ENCODE measurements at regions not wholly inside any gene's neighbourhood (a gene's known extent, or its start where the extent isn't known, plus 50 kb on each side); places are given as distances from the start of the nearest gene placed in this dataset.

GRCh38 chr1:76690766-76691165 lies 176.5 kb upstream of the ST6GALNAC5 start:
- WGBS (ENCODE audit: low lambda C conversion rate), result 1% methylated on average over 3 of the region's 3 CpGs
- intact Hi-C loops (cut with micrococcal nuclease; ENCODE audit: unreplicated experiment), result no loop called here
- peaks cover 45% of the 10 kb centered on the region for H3K9me3 ChIP-seq (ENCODE audit: low read length)
- H3K27me3 ChIP-seq (ENCODE audit: control insufficient read depth in 1 of 2, insufficient read depth in 2 of 2, low read length in 2 of 2), result no peaks in the 10 kb centered on the region
- H3K4me2 ChIP-seq (ENCODE audit: low read depth, low read length), result no peak overlapping the region
- FAIRE-seq, result no peak
- in situ Hi-C loops (cut with HindIII; ENCODE audit: extremely low pct_ligation_motif_present, low pct_unique_long_range_greater_than_20kb), result no loop called here
- no peaks in the 10 kb centered on the region for H4K20me1 ChIP-seq (ENCODE audit: insufficient read depth, low read length)
- no TSS peak for BruUV-seq (replicated peaks)
- H3K4me1 ChIP-seq (ENCODE audit: insufficient read depth, low read length), result no peaks in the 10 kb centered on the region
- CTCF ChIA-PET (ENCODE audit: low intra/inter-chr PET ratio, low total read pairs), result no interaction called here
- H3K4me3 ChIP-seq (replicated peaks in 1 of 3; ENCODE audit: insufficient read depth in 1 of 3, low read depth in 2 of 3, low read length in 3 of 3), result no peak overlapping the region
- DNase-seq (ENCODE audit: low spot score), result no peak
- H2AFZ ChIP-seq (ENCODE audit: low read length), result no peak overlapping the region
- no peaks in the 10 kb centered on the region for H3K79me2 ChIP-seq (ENCODE audit: insufficient read depth, low read length)
- no peak overlapping the region for H3K27ac ChIP-seq (ENCODE audit: extremely low read length, insufficient read depth, low read length)
- no peaks in the 10 kb centered on the region for H3K36me3 ChIP-seq (replicated peaks in 1 of 2; ENCODE audit: control insufficient read depth in 1 of 2, insufficient read depth in 2 of 2, low read length in 2 of 2)
- H3K9ac ChIP-seq (ENCODE audit: insufficient read depth, low read depth, low read length), result no peak overlapping the region
- no peak for ATAC-seq
- TF ChIP-seq ZNF746 (CRISPR knock-in tag; IDR thresholded peaks at IDR 0.05) (no peak), PBX2 (CRISPR knock-in tag; IDR thresholded peaks at IDR 0.05) (no peak), HOXA5 (CRISPR knock-in tag; IDR thresholded peaks at IDR 0.05) (no peak), NR1H2 (CRISPR knock-in tag; IDR thresholded peaks at IDR 0.05; ENCODE audit: borderline replicate concordance, low read depth) (no peak), ZNF747 (CRISPR knock-in tag; IDR thresholded peaks at IDR 0.05; ENCODE audit: borderline replicate concordance) (no peak), IRF2 (CRISPR knock-in tag; IDR thresholded peaks at IDR 0.05) (no peak), ZNF382 (CRISPR knock-in tag; IDR thresholded peaks at IDR 0.05; ENCODE audit: borderline replicate concordance) (no peak), ZNF670 (CRISPR knock-in tag; IDR thresholded peaks at IDR 0.05; ENCODE audit: borderline replicate concordance) (no peak), ZNF329 (CRISPR knock-in tag; IDR thresholded peaks at IDR 0.05; ENCODE audit: low read depth) (no peak), EZH2 (conservative IDR thresholded peaks at IDR 0.05; ENCODE audit: low read depth, low read length) (no peak), EP300 (IDR thresholded peaks at IDR 0.05; ENCODE audit: low read depth in 2 of 2, low read length in 2 of 2) (no peak), EP300 (CRISPR knock-in tag; IDR thresholded peaks at IDR 0.05; ENCODE audit: borderline replicate concordance) (no peak), ZMAT5 (CRISPR knock-in tag; IDR thresholded peaks at IDR 0.05; ENCODE audit: borderline replicate concordance, low read depth) (no peak), PHF20 (CRISPR knock-in tag; IDR thresholded peaks at IDR 0.05) (no peak), TCF7L2 (IDR thresholded peaks at IDR 0.05; ENCODE audit: low read depth, low read length) (no peak), NR0B2 (CRISPR knock-in tag; IDR thresholded peaks at IDR 0.05) (no peak), CENPX (CRISPR knock-in tag; IDR thresholded peaks at IDR 0.05) (no peak), NFKB2 (CRISPR knock-in tag; IDR thresholded peaks at IDR 0.05; ENCODE audit: borderline replicate concordance) (no peak), NFIC (IDR thresholded peaks at IDR 0.05; ENCODE audit: low read length) (no peak), MAFF (IDR thresholded peaks at IDR 0.05; ENCODE audit: low read depth, low read length) (no peak), ZNF501 (CRISPR knock-in tag; IDR thresholded peaks at IDR 0.05) (no peak)
- POLR2A ChIA-PET, result no interaction called here

All from HepG2 (cell line).